ENCODE measurements at regions not wholly inside any gene's neighbourhood (a gene's known extent, or its start where the extent isn't known, plus 50 kb on each side); places are given as distances from the start of the nearest gene placed in this dataset.

DNA sequence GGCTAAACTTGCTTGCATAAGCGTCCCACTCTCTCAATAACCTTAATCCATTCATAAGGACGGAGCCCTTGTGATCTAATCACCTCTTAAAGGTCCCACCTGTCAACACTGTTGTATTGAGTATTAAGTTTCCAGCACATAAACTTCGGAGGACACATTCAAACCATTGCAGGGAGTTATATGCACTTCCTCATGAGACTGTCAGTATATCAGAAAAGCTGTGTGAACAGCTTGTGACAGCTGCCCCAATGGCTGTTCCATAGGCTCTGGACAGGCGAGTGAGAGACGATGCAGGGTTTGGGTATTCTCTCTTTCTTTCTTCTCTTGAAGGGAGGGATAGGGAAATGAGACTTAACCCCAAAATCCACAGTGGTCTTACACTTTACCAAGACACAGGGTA lies 64.2 kb upstream of the RPL34 start:
- BruUV-seq (replicated peaks), result no TSS peak
- Histone ChIP-seq H4K20me1 (ENCODE audit: insufficient read depth, low read length) (no peaks in the 10 kb centered on the region), H3K4me1 (ENCODE audit: insufficient read depth, low read length, poor library complexity, severe bottlenecking) (peaks cover 12% of the 10 kb centered on the region), H3K4me2 (ENCODE audit: low read length) (0 out of 2 replicates have a peak overlapping the region, but pooled peaks have one; percentile 33), H3K27ac (ENCODE audit: low read depth, low read length, poor library complexity, severe bottlenecking) (no peak overlapping the region), H3K9me3 (ENCODE audit: low read length) (no peaks in the 10 kb centered on the region), H3K36me3 (ENCODE audit: insufficient read depth, low read length) (no peaks in the 10 kb centered on the region), H3K9me2 (ENCODE audit: insufficient read depth, low read length) (no peaks in the 10 kb centered on the region), H2AFZ (ENCODE audit: low read length) (peak overlapping the region; percentile 47; the same call in 1 of the 2 replicates), H3K79me2 (ENCODE audit: insufficient read depth, low read depth, low read length) (no peaks in the 10 kb centered on the region), H3K4me3 (ENCODE audit: low read depth, low read length, poor library complexity, severe bottlenecking) (no peak overlapping the region)
- intact Hi-C loops (cut with micrococcal nuclease; ENCODE audit: unreplicated experiment), result no loop called here
- POLR2A ChIA-PET, result interaction anchor here (1.4 kb wide), 1 partner anchor 8 kb away, joined by 5 read pairs; no protein-coding TSS in a partner anchor
- CTCF ChIA-PET (ENCODE audit: unreplicated experiment), result no interaction called here
- DNase-seq (ENCODE audit: low spot score), result no peak
- TF ChIP-seq, protein P1, sequence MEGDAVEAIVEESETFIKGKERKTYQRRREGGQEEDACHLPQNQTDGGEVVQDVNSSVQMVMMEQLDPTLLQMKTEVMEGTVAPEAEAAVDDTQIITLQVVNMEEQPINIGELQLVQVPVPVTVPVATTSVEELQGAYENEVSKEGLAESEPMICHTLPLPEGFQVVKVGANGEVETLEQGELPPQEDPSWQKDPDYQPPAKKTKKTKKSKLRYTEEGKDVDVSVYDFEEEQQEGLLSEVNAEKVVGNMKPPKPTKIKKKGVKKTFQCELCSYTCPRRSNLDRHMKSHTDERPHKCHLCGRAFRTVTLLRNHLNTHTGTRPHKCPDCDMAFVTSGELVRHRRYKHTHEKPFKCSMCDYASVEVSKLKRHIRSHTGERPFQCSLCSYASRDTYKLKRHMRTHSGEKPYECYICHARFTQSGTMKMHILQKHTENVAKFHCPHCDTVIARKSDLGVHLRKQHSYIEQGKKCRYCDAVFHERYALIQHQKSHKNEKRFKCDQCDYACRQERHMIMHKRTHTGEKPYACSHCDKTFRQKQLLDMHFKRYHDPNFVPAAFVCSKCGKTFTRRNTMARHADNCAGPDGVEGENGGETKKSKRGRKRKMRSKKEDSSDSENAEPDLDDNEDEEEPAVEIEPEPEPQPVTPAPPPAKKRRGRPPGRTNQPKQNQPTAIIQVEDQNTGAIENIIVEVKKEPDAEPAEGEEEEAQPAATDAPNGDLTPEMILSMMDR (conservative IDR thresholded peaks at IDR 0.05; ENCODE audit: low read length), result no peak
- no peak for TF ChIP-seq EZH2phosphoT487 (IDR thresholded peaks at IDR 0.05; ENCODE audit: borderline replicate concordance, low read depth, low read length)

DNA sequence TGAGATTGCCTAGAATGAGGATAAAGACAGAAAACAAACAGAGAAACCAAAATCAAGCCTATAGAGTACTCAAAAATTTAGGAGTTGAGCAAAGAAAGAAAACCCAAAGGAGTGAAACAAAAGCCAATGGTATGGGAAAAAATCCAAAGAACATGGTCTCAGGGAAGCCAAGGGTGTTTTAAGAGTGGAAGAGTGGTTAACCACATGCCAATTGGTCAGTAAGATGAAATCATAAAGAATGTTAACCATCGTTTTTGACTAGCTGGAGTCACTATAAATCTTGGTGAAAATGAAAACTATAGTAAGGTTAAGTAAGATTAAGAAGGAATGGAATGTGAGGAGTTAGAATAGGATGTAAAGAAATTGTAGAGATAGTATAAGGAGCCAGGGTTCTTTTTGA lies 64.7 kb upstream of the RPL34 start:
- Histone ChIP-seq H3K36me3 (ENCODE audit: insufficient read depth, low read length) (no peaks in the 10 kb centered on the region), H2AFZ (ENCODE audit: low read length) (no peak overlapping the region), H3K4me1 (ENCODE audit: insufficient read depth, low read length, poor library complexity, severe bottlenecking) (peaks cover 12% of the 10 kb centered on the region), H3K27ac (ENCODE audit: low read depth, low read length, poor library complexity, severe bottlenecking) (no peak overlapping the region), H4K20me1 (ENCODE audit: insufficient read depth, low read length) (no peaks in the 10 kb centered on the region), H3K4me2 (ENCODE audit: low read length) (no peak overlapping the region), H3K4me3 (ENCODE audit: low read depth, low read length, poor library complexity, severe bottlenecking) (no peak overlapping the region), H3K79me2 (ENCODE audit: insufficient read depth, low read depth, low read length) (no peaks in the 10 kb centered on the region), H3K9me3 (ENCODE audit: low read length) (no peaks in the 10 kb centered on the region), H3K9me2 (ENCODE audit: insufficient read depth, low read length) (no peaks in the 10 kb centered on the region)
- ChIA-PET CTCF (ENCODE audit: unreplicated experiment) (no interaction called here), POLR2A (interaction anchor here (1.4 kb wide), 1 partner anchor 9 kb away, joined by 5 read pairs; no protein-coding TSS in a partner anchor)
- no peak for DNase-seq (ENCODE audit: low spot score)
- intact Hi-C loops (cut with micrococcal nuclease; ENCODE audit: unreplicated experiment), result no loop called here
- no TSS peak for BruUV-seq (replicated peaks)
- TF ChIP-seq EZH2phosphoT487 (IDR thresholded peaks at IDR 0.05; ENCODE audit: borderline replicate concordance, low read depth, low read length), result no peak
- TF ChIP-seq, protein P1 (conservative IDR thresholded peaks at IDR 0.05; ENCODE audit: low read length), result no peak

DNA sequence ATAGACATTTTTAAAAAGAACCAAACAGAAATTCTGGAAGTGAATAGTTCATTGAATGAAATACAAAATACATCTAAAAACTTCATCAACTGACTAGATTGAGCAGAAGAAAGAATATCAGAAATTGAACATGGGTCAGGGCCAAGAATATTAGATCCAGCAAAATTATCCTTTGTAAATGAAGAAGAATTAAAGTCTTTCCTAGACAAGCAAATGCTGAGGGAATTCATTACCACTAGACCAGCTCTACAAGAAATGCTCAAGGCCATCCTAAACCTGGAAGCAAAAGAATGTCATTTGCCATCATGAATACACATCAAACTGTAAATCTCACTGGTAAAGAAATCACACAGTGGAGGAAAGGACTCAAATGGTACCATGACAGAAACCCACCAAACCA lies 72.7 kb upstream of the RPL34 start:
- Histone ChIP-seq H3K79me2 (ENCODE audit: insufficient read depth, low read depth, low read length) (no peaks in the 10 kb centered on the region), H3K9me2 (ENCODE audit: insufficient read depth, low read length) (no peaks in the 10 kb centered on the region), H3K36me3 (ENCODE audit: insufficient read depth, low read length) (no peaks in the 10 kb centered on the region), H3K4me1 (ENCODE audit: insufficient read depth, low read length, poor library complexity, severe bottlenecking) (no peaks in the 10 kb centered on the region), H4K20me1 (ENCODE audit: insufficient read depth, low read length) (no peaks in the 10 kb centered on the region), H3K27ac (ENCODE audit: low read depth, low read length, poor library complexity, severe bottlenecking) (no peak overlapping the region), H3K9me3 (ENCODE audit: low read length) (peaks cover 8% of the 10 kb centered on the region; the same call in 1 of the 2 replicates), H3K4me2 (ENCODE audit: low read length) (no peak overlapping the region), H2AFZ (ENCODE audit: low read length) (no peak overlapping the region), H3K4me3 (ENCODE audit: low read depth, low read length, poor library complexity, severe bottlenecking) (no peak overlapping the region)
- intact Hi-C loops (cut with micrococcal nuclease; ENCODE audit: unreplicated experiment), result no loop called here
- ChIA-PET POLR2A (no interaction called here), CTCF (ENCODE audit: unreplicated experiment) (no interaction called here)
- no peak for TF ChIP-seq EZH2phosphoT487 (IDR thresholded peaks at IDR 0.05; ENCODE audit: borderline replicate concordance, low read depth, low read length)
- TF ChIP-seq, protein P1 (conservative IDR thresholded peaks at IDR 0.05; ENCODE audit: low read length), result no peak
- no TSS peak for BruUV-seq (replicated peaks)
- DNase-seq (ENCODE audit: low spot score), result no peak

Measured in OCI-LY7 (cell line).